Fibroblast of lung (primary cell): ENCODE measurements at regions not wholly inside any gene's neighbourhood (a gene's known extent, or its start where the extent isn't known, plus 50 kb on each side); places are given as distances from the start of the nearest gene placed in this dataset.

ENCODE experiments used
- CTCF ChIP-seq, 2 donors: IDR thresholded peaks in 1 of 2; conservative IDR thresholded peaks in 1 of 2; 1 replicate in 1 of 2; 2 replicates in 1 of 2; pipeline ENCODE4 v1.5.1; 2011 to 2012; ENCODE audit warnings: low read length in 2 of 2, control low read depth in 1 of 2, inconsistent platforms in 1 of 2, low read depth in 1 of 2, mild to moderate bottlenecking in 1 of 2
- EZH2 ChIP-seq: IDR thresholded peaks from 2 replicates; pipeline ENCODE4 v1.5.1; 2012; ENCODE audit warnings: low read length, control low read depth, mild to moderate bottlenecking; ENCODE audit errors: missing control alignments

GRCh38 chr1:4404854-4405590 lies 249.4 kb upstream of the AJAP1 start:
- TF ChIP-seq EZH2 (no peak), CTCF (conservative IDR thresholded peaks at IDR 0.05 in 1 of 2, IDR thresholded peaks at IDR 0.05 in 1 of 2; ENCODE audit: low read depth in 1 of 2, low read length in 2 of 2) (no peak)
